OCI-LY7 (cell line): ENCODE measurements at regions not wholly inside any gene's neighbourhood (a gene's known extent, or its start where the extent isn't known, plus 50 kb on each side); places are given as distances from the start of the nearest gene placed in this dataset.

Experiments used
- BruUV-seq: library from RNA; stranded (reverse); fragments of 400-500 nt; replicated peaks from 2 replicates; lab custom pipeline; 2021; lab: Mats Ljungman, UMichigan
- CTCF ChIA-PET: fragments of 300-600 bp; sonication (Branson Sonifier 250); formaldehyde crosslinking; loops from one replicate; lab custom pipeline; 2022; ENCODE audit warnings: antibody characterized with exemption; ENCODE audit not compliant: unreplicated experiment; lab: Charles Lee
- POLR2A ChIA-PET: fragments of 300-600 bp; sonication (Branson Sonifier 250); formaldehyde crosslinking; loops from one replicate; lab custom pipeline; 2022; ENCODE audit warnings: antibody characterized with exemption; lab: Charles Lee
- DNase-seq: peaks from one replicate; pipeline ENCODE4 v3.0.0-alpha.2; 2015; ENCODE audit warnings: low spot score
- H2AFZ ChIP-seq: fragments of 200-600 bp; sonication (generic), shearing (Covaris generic); 2 replicates; pipeline ENCODE4 v1.6.1; 2014; ENCODE audit warnings: mild to moderate bottlenecking, antibody characterized with exemption, low read length, moderate library complexity
- H3K27ac ChIP-seq: fragments of 200-600 bp; sonication (generic); 2 replicates; pipeline ENCODE4 v1.5.1; 2014; ENCODE audit warnings: mixed run types, low read depth, mild to moderate bottlenecking, moderate library complexity, low read length, inconsistent platforms; ENCODE audit not compliant: poor library complexity, severe bottlenecking
- H3K36me3 ChIP-seq: fragments of 200-600 bp; sonication (generic); 2 replicates; pipeline ENCODE4 v1.6.1; 2014; ENCODE audit warnings: mild to moderate bottlenecking, antibody characterized with exemption, low read length, moderate library complexity, mixed read lengths; ENCODE audit not compliant: insufficient read depth
- H3K4me1 ChIP-seq: fragments of 200-600 bp; sonication (generic); 2 replicates; pipeline ENCODE4 v1.5.1; 2014; ENCODE audit warnings: mild to moderate bottlenecking, low read length; ENCODE audit not compliant: insufficient read depth, poor library complexity, severe bottlenecking
- H3K4me2 ChIP-seq: fragments of 200-600 bp; sonication (generic); 2 replicates; pipeline ENCODE4 v1.6.1; 2014; ENCODE audit warnings: mild to moderate bottlenecking, low read length
- H3K4me3 ChIP-seq: fragments of 200-600 bp; sonication (generic); 2 replicates; pipeline ENCODE4 v1.5.1; 2014; ENCODE audit warnings: mild to moderate bottlenecking, low read depth, low read length; ENCODE audit not compliant: poor library complexity, severe bottlenecking
- H3K79me2 ChIP-seq: fragments of 200-600 bp; sonication (generic); 2 replicates; pipeline ENCODE4 v1.6.1; 2016; ENCODE audit warnings: low read depth, mild to moderate bottlenecking, low read length, moderate library complexity, mixed read lengths; ENCODE audit not compliant: insufficient read depth
- H3K9me2 ChIP-seq: fragments of 200-600 bp; sonication (generic); 2 replicates; pipeline ENCODE4 v1.6.1; 2016; ENCODE audit warnings: mild to moderate bottlenecking, low read length, mixed read lengths; ENCODE audit not compliant: insufficient read depth
- H3K9me3 ChIP-seq: fragments of 200-600 bp; sonication (generic); 2 replicates; pipeline ENCODE4 v1.6.1; 2014; ENCODE audit warnings: mild to moderate bottlenecking, mixed run types, low read length, mixed read lengths
- H4K20me1 ChIP-seq: fragments of 200-600 bp; sonication (generic); 2 replicates; pipeline ENCODE4 v1.6.1; 2014; ENCODE audit warnings: mild to moderate bottlenecking, antibody characterized with exemption, low read length, moderate library complexity, mixed read lengths; ENCODE audit not compliant: insufficient read depth
- EZH2phosphoT487 ChIP-seq: fragments of 200-600 bp; sonication (generic); IDR thresholded peaks from 2 replicates; pipeline ENCODE4 v1.6.1; 2018; ENCODE audit warnings: low read depth, borderline replicate concordance, mild to moderate bottlenecking, mixed run types, antibody characterized with exemption, low read length, moderate library complexity, mixed read lengths
- intact Hi-C: fragments of 100-400 bp; cut with micrococcal nuclease; formaldehyde crosslinking; loops from one replicate; pipeline ENCODE4 v1.10.0; 2022; ENCODE audit not compliant: unreplicated experiment
- TF ChIP-seq, protein P1 (sequence below): fragments of 200-600 bp; sonication (generic); conservative IDR thresholded peaks from 2 replicates; pipeline ENCODE4 v1.5.1; 2014; ENCODE audit warnings: mild to moderate bottlenecking, antibody characterized with exemption, low read length, moderate library complexity, mixed read lengths

DNA sequence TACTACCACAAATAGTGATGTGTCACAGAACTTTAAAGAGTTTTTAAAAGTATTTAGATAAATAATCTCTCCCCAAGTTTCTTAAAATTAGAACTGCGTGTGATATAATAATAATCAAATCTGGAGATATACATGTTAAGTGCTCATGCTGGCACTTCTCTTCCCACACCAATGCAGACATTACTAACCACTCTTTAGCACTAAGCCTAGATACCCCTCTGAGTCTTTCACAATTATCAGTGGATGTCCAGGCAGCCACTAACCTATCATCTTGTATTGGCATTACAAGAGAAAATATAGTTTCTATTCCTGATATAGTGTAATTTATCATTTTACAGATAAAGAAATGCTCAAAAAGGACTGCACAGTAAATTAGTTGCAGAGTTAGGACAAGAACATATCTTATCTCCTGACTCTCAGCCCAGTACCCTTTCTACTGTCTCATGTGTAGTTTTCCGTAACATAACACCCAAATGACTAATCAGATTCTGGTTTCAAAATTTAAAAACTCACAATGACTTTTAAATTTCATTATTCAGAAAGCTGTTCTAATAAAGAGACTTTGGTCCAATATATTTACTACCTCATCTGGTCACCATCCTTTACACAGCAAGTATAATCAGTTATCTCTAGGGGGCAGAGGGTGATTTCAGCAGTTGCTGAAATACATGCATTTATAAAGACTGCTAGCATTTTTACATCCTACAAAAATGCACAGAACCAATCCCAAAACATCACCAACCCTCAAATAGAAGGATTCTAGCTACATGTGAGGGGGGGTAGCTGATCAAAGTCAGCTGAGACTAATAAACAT, 215.5 kb upstream of the MCHR2 start:
- no peak for DNase-seq
- no peaks in the 10 kb centered on the region for H3K9me2 ChIP-seq
- ChIA-PET POLR2A (interaction anchor here (0.6 kb wide), 1 partner anchor 54 kb away, joined by 3 read pairs; no protein-coding TSS in a partner anchor), CTCF (no interaction called here)
- no peaks in the 10 kb centered on the region for H3K4me1 ChIP-seq
- TF ChIP-seq EZH2phosphoT487: no peak
- TF ChIP-seq, protein P1, sequence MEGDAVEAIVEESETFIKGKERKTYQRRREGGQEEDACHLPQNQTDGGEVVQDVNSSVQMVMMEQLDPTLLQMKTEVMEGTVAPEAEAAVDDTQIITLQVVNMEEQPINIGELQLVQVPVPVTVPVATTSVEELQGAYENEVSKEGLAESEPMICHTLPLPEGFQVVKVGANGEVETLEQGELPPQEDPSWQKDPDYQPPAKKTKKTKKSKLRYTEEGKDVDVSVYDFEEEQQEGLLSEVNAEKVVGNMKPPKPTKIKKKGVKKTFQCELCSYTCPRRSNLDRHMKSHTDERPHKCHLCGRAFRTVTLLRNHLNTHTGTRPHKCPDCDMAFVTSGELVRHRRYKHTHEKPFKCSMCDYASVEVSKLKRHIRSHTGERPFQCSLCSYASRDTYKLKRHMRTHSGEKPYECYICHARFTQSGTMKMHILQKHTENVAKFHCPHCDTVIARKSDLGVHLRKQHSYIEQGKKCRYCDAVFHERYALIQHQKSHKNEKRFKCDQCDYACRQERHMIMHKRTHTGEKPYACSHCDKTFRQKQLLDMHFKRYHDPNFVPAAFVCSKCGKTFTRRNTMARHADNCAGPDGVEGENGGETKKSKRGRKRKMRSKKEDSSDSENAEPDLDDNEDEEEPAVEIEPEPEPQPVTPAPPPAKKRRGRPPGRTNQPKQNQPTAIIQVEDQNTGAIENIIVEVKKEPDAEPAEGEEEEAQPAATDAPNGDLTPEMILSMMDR: no peak
- no peak overlapping the region for H3K4me2 ChIP-seq
- H4K20me1 ChIP-seq: no peaks in the 10 kb centered on the region
- H3K9me3 ChIP-seq: no peaks in the 10 kb centered on the region
- no peak overlapping the region for H2AFZ ChIP-seq
- H3K27ac ChIP-seq: no peak overlapping the region
- BruUV-seq: no TSS peak
- no peaks in the 10 kb centered on the region for H3K36me3 ChIP-seq
- H3K4me3 ChIP-seq: no peak overlapping the region
- no peaks in the 10 kb centered on the region for H3K79me2 ChIP-seq
- intact Hi-C loops: no loop called here

DNA sequence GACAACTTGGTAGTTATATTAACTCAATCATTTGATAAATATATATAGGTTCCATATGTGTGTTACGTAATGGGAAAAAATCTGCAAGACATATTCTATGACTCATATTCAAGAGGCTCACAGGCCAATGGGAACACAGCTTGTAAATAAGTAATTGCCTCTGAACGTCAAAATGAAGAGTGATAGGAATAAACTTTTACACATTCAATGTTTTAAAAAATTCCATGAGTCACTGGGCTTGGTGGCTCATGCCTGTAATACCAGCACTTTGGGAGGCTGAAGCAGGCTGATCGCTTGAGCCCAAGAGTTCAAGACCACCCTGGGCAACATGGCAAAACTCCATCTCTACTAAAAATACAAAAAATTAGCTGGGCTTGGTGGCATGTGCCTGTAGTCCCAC, 209.4 kb upstream of the MCHR2 start:
- no TSS peak for BruUV-seq
- POLR2A ChIA-PET: interaction anchor here (1.1 kb wide), 1 partner anchor 162 kb away, joined by 3 read pairs; no protein-coding TSS in a partner anchor
- Histone ChIP-seq H3K4me1 (no peaks in the 10 kb centered on the region), H4K20me1 (no peaks in the 10 kb centered on the region), H3K9me2 (no peaks in the 10 kb centered on the region), H3K27ac (no peak overlapping the region), H3K79me2 (no peaks in the 10 kb centered on the region), H3K36me3 (no peaks in the 10 kb centered on the region), H2AFZ (no peak overlapping the region), H3K9me3 (no peaks in the 10 kb centered on the region), H3K4me3 (no peak overlapping the region), H3K4me2 (no peak overlapping the region)
- DNase-seq: no peak
- intact Hi-C loops: no loop called here
- CTCF ChIA-PET: no interaction called here
- no peak for TF ChIP-seq EZH2phosphoT487
- TF ChIP-seq, protein P1: no peak
